ENCODE measurements at regions not wholly inside any gene's neighbourhood (a gene's known extent, or its start where the extent isn't known, plus 50 kb on each side); places are given as distances from the start of the nearest gene placed in this dataset.

- Histone ChIP-seq H3K27ac (ENCODE audit: low read depth in 1 of 2, low read length in 2 of 2) (no peak overlapping the region), H3K36me3 (ENCODE audit: control insufficient read depth in 4 of 4, insufficient read depth in 3 of 4, low read depth in 1 of 4, low read length in 3 of 4) (no peaks in the 10 kb centered on the region), H3K4me3 (ENCODE audit: low read depth in 1 of 3, low read length in 3 of 3) (no peak overlapping the region), H3K4me1 (ENCODE audit: control insufficient read depth in 4 of 4, insufficient read depth in 4 of 4, low read length in 3 of 4) (no peaks in the 10 kb centered on the region), H3K27me3 (ENCODE audit: control insufficient read depth in 4 of 4, insufficient read depth in 4 of 4, low read length in 3 of 4) (no peaks in the 10 kb centered on the region), H3K9me3 (ENCODE audit: control insufficient read depth in 4 of 4, low read length in 3 of 4) (no peaks in the 10 kb centered on the region), H3K9ac (ENCODE audit: low read depth in 1 of 2, low read length in 2 of 2) (no peak overlapping the region)
- no peak for TF ChIP-seq ATF3 (IDR thresholded peaks at IDR 0.05)
- TF ChIP-seq, protein P1, sequence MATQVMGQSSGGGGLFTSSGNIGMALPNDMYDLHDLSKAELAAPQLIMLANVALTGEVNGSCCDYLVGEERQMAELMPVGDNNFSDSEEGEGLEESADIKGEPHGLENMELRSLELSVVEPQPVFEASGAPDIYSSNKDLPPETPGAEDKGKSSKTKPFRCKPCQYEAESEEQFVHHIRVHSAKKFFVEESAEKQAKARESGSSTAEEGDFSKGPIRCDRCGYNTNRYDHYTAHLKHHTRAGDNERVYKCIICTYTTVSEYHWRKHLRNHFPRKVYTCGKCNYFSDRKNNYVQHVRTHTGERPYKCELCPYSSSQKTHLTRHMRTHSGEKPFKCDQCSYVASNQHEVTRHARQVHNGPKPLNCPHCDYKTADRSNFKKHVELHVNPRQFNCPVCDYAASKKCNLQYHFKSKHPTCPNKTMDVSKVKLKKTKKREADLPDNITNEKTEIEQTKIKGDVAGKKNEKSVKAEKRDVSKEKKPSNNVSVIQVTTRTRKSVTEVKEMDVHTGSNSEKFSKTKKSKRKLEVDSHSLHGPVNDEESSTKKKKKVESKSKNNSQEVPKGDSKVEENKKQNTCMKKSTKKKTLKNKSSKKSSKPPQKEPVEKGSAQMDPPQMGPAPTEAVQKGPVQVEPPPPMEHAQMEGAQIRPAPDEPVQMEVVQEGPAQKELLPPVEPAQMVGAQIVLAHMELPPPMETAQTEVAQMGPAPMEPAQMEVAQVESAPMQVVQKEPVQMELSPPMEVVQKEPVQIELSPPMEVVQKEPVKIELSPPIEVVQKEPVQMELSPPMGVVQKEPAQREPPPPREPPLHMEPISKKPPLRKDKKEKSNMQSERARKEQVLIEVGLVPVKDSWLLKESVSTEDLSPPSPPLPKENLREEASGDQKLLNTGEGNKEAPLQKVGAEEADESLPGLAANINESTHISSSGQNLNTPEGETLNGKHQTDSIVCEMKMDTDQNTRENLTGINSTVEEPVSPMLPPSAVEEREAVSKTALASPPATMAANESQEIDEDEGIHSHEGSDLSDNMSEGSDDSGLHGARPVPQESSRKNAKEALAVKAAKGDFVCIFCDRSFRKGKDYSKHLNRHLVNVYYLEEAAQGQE (IDR thresholded peaks at IDR 0.05): peak; percentile 99
- DNase-seq (ENCODE audit: low spot score): no peak
- WGBS: 67% methylated on average over 5 of the region's 5 CpGs
These were observed 500.4 kb downstream of the PTPRU start for GRCh38 chr1:29736582-29737188.

GRCh38 chr1:29732453-29732852, 496.1 kb downstream of the PTPRU start:
- no peak for DNase-seq (ENCODE audit: low spot score)
- no peak for TF ChIP-seq FOXA1 (IDR thresholded peaks at IDR 0.05)
- no peak for TF ChIP-seq CTCF (IDR thresholded peaks at IDR 0.05; ENCODE audit: low read depth, low read length, missing input control)
- no peak for TF ChIP-seq RXRA (IDR thresholded peaks at IDR 0.05)
- TF ChIP-seq ATF3 (IDR thresholded peaks at IDR 0.05): no peak
- no peak for TF ChIP-seq MAX (IDR thresholded peaks at IDR 0.05)
- no peak for TF ChIP-seq HNF4A (conservative IDR thresholded peaks at IDR 0.05)
- TF ChIP-seq GABPA (IDR thresholded peaks at IDR 0.05 in 1 of 2, conservative IDR thresholded peaks at IDR 0.05 in 1 of 2): no peak
- no peak for TF ChIP-seq EGR1 (IDR thresholded peaks at IDR 0.05; ENCODE audit: low read depth in 2 of 2)

DNA sequence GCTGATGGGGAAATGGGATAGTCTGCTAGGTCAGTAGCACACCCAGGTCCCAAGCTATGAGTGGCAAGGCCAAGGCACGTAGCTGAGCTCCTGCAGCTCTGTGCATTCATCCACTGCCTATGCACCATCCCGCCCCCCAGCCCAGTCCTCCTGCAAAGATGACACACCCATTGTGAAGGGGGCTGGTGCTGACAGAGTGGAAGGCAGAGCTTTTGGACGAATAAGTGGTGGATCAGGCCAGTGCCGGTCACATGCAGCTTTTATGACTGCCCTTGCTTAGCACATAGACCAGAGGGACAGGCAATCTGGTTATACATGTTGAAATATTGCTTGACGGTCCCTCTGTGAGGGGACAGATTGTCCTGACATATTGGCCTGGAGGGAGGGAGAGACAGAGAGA, 494.3 kb downstream of the PTPRU start:
- Histone ChIP-seq H3K4me3 (ENCODE audit: low read depth in 1 of 3, low read length in 3 of 3) (no peak overlapping the region), H3K27ac (ENCODE audit: low read depth in 1 of 2, low read length in 2 of 2) (no peak overlapping the region), H3K4me1 (ENCODE audit: control insufficient read depth in 4 of 4, insufficient read depth in 4 of 4, low read length in 3 of 4) (no peaks in the 10 kb centered on the region), H3K36me3 (ENCODE audit: control insufficient read depth in 4 of 4, insufficient read depth in 3 of 4, low read depth in 1 of 4, low read length in 3 of 4) (no peaks in the 10 kb centered on the region), H3K9ac (ENCODE audit: low read depth in 1 of 2, low read length in 2 of 2) (no peak overlapping the region), H3K27me3 (ENCODE audit: control insufficient read depth in 4 of 4, insufficient read depth in 4 of 4, low read length in 3 of 4) (no peaks in the 10 kb centered on the region), H3K9me3 (ENCODE audit: control insufficient read depth in 4 of 4, low read length in 3 of 4) (no peaks in the 10 kb centered on the region)
- TF ChIP-seq FOXA1 (IDR thresholded peaks at IDR 0.05) (no peak), NR2F2 (IDR thresholded peaks at IDR 0.05) (no peak), ZBTB33 (IDR thresholded peaks at IDR 0.05) (no peak)
- WGBS: 62% methylated on average over 5 of the region's 5 CpGs
- DNase-seq (ENCODE audit: low spot score): no peak

More at GRCh38 chr1:29732453-29732852, 496.1 kb downstream of the PTPRU start:
- H3K4me3 ChIP-seq (ENCODE audit: low read depth in 1 of 3, low read length in 3 of 3): no peak overlapping the region
- H3K9me3 ChIP-seq (ENCODE audit: control insufficient read depth in 4 of 4, low read length in 3 of 4): no peaks in the 10 kb centered on the region
- no peak overlapping the region for H3K27ac ChIP-seq (ENCODE audit: low read depth in 1 of 2, low read length in 2 of 2)
- no peaks in the 10 kb centered on the region for H3K27me3 ChIP-seq (ENCODE audit: control insufficient read depth in 4 of 4, insufficient read depth in 4 of 4, low read length in 3 of 4)
- H3K9ac ChIP-seq (ENCODE audit: low read depth in 1 of 2, low read length in 2 of 2): no peak overlapping the region
- WGBS: 60% methylated on average over 3 of the region's 3 CpGs
- no peaks in the 10 kb centered on the region for H3K4me1 ChIP-seq (ENCODE audit: control insufficient read depth in 4 of 4, insufficient read depth in 4 of 4, low read length in 3 of 4)
- H3K36me3 ChIP-seq (ENCODE audit: control insufficient read depth in 4 of 4, insufficient read depth in 3 of 4, low read depth in 1 of 4, low read length in 3 of 4): no peaks in the 10 kb centered on the region
